GM12878 (cell line): ENCODE measurements at regions not wholly inside any gene's neighbourhood (a gene's known extent, or its start where the extent isn't known, plus 50 kb on each side); places are given as distances from the start of the nearest gene placed in this dataset.

Experiments
- NR2C1 ChIP-seq: fragments of 450-650 bp; IDR thresholded peaks from 2 replicates; pipeline ENCODE4 v1.6.1; 2017; ENCODE audit warnings: antibody characterized with exemption, mild to moderate bottlenecking, moderate library complexity
- TF ChIP-seq, protein P1 (sequence below), 3 experiments: IDR thresholded peaks in 2 of 3; conservative IDR thresholded peaks in 1 of 3; 2 replicates each; pipeline ENCODE4 v1.5.1; 2011; ENCODE audit warnings: low read depth in 3 of 3, low read length in 3 of 3, mild to moderate bottlenecking in 3 of 3, control low read depth in 2 of 3, moderate library complexity in 2 of 3, inconsistent platforms in 1 of 3, mixed read lengths in 1 of 3; ENCODE audit not compliant: control insufficient read depth in 2 of 3, insufficient read depth in 1 of 3; ENCODE audit errors: extremely low read depth in 1 of 3

DNA sequence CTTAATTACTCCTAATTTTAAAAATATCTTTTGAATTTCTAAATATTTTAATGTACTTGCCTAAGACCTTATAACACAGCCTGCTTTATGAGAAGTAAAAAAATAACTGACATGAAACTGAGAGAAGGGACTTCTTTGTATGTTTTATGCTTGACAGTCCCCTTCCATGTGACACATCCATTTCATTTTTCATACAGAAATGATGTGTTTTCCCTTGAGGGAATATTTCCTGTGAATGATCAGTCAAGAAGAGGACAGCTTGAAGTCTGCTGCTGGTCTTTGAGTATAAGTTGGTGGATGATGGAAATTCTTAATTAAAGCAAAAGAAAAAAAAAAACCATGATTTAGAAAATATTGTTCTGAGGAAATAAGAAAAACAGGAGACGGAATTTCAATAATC lies 230.4 kb upstream of the KLHL1 start:
- no peak for TF ChIP-seq NR2C1
- TF ChIP-seq, protein P1, sequence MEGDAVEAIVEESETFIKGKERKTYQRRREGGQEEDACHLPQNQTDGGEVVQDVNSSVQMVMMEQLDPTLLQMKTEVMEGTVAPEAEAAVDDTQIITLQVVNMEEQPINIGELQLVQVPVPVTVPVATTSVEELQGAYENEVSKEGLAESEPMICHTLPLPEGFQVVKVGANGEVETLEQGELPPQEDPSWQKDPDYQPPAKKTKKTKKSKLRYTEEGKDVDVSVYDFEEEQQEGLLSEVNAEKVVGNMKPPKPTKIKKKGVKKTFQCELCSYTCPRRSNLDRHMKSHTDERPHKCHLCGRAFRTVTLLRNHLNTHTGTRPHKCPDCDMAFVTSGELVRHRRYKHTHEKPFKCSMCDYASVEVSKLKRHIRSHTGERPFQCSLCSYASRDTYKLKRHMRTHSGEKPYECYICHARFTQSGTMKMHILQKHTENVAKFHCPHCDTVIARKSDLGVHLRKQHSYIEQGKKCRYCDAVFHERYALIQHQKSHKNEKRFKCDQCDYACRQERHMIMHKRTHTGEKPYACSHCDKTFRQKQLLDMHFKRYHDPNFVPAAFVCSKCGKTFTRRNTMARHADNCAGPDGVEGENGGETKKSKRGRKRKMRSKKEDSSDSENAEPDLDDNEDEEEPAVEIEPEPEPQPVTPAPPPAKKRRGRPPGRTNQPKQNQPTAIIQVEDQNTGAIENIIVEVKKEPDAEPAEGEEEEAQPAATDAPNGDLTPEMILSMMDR (IDR thresholded peaks at IDR 0.05 in 2 of 3, conservative IDR thresholded peaks at IDR 0.05 in 1 of 3; ENCODE audit: control insufficient read depth in 2 of 3, extremely low read depth in 1 of 3, insufficient read depth in 1 of 3, low read depth in 3 of 3, low read length in 3 of 3) = no peak
